GM12878 (cell line): ENCODE measurements at regions not wholly inside any gene's neighbourhood (a gene's known extent, or its start where the extent isn't known, plus 50 kb on each side); places are given as distances from the start of the nearest gene placed in this dataset.

ENCODE experiments used
- BRCA1 ChIP-seq: IDR thresholded peaks from 2 replicates; pipeline ENCODE4 v1.6.1; 2011; ENCODE audit warnings: low read depth, low read length, improper control_type of control experiment
- CEBPB ChIP-seq, 2 experiments: fragments of 150-350 bp in 1 of 2; IDR thresholded peaks; 2 replicates each; pipeline ENCODE4 v1.6.1; 2012 to 2014; ENCODE audit warnings: low read depth in 2 of 2, low read length in 2 of 2, borderline replicate concordance in 1 of 2, inconsistent platforms in 1 of 2
- CHD2 ChIP-seq: IDR thresholded peaks from 2 replicates; pipeline ENCODE4 v1.6.1; 2011; ENCODE audit warnings: low read depth, low read length, improper control_type of control experiment, borderline replicate concordance
- CREB1 ChIP-seq: IDR thresholded peaks from 2 replicates; pipeline ENCODE4 v1.6.1; 2012; ENCODE audit warnings: low read depth, mild to moderate bottlenecking, inconsistent platforms
- CREM ChIP-seq: IDR thresholded peaks from 2 replicates; pipeline ENCODE4 v1.6.1; 2014; ENCODE audit warnings: antibody characterized with exemption, low read depth
- EP300 ChIP-seq, 2 experiments: fragments of 150-350 bp in 1 of 2; IDR thresholded peaks; 2 replicates each; pipeline ENCODE4 v1.6.1; 2011 to 2012; ENCODE audit warnings: low read depth in 2 of 2, low read length in 2 of 2, borderline replicate concordance in 1 of 2, improper control_type of control experiment in 1 of 2, inconsistent platforms in 1 of 2; ENCODE audit not compliant: control insufficient read depth in 1 of 2
- KDM1A ChIP-seq: fragments of 200-600 bp; sonication (generic); IDR thresholded peaks from 2 replicates; pipeline ENCODE4 v1.6.1; 2016; ENCODE audit warnings: borderline replicate concordance
- POLR2A ChIP-seq: IDR thresholded peaks from 2 replicates; pipeline ENCODE4 v1.6.1; 2011; ENCODE audit warnings: low read depth, mild to moderate bottlenecking, low read length
- POLR2AphosphoS2 ChIP-seq: IDR thresholded peaks from 2 replicates; pipeline ENCODE4 v1.6.1; 2011; ENCODE audit warnings: low read depth, mild to moderate bottlenecking, low read length, improper control_type of control experiment, moderate library complexity
- RFX5 ChIP-seq: IDR thresholded peaks from 2 replicates; pipeline ENCODE4 v1.6.1; 2011; ENCODE audit warnings: low read depth, low read length, improper control_type of control experiment
- YBX1 ChIP-seq: fragments of 450-650 bp; IDR thresholded peaks from 2 replicates; pipeline ENCODE4 v1.6.1; 2016; ENCODE audit warnings: antibody characterized with exemption
- ZNF274 ChIP-seq: IDR thresholded peaks from one replicate; pipeline ENCODE4 v1.8.0; 2011; ENCODE audit not compliant: insufficient read length, insufficient read depth
- TF ChIP-seq, protein P1 (sequence below), 3 experiments: IDR thresholded peaks in 2 of 3; conservative IDR thresholded peaks in 1 of 3; 2 replicates each; pipeline ENCODE4 v1.5.1; 2011; ENCODE audit warnings: low read depth in 3 of 3, low read length in 3 of 3, mild to moderate bottlenecking in 3 of 3, control low read depth in 2 of 3, moderate library complexity in 2 of 3, inconsistent platforms in 1 of 3, mixed read lengths in 1 of 3; ENCODE audit not compliant: control insufficient read depth in 2 of 3, insufficient read depth in 1 of 3; ENCODE audit errors: extremely low read depth in 1 of 3
- TF ChIP-seq, protein P2 (sequence below): fragments of 450-650 bp; IDR thresholded peaks from 2 replicates; pipeline ENCODE4 v1.6.1; 2018; ENCODE audit warnings: borderline replicate concordance, mild to moderate bottlenecking; ENCODE audit not compliant: partially characterized antibody

DNA sequence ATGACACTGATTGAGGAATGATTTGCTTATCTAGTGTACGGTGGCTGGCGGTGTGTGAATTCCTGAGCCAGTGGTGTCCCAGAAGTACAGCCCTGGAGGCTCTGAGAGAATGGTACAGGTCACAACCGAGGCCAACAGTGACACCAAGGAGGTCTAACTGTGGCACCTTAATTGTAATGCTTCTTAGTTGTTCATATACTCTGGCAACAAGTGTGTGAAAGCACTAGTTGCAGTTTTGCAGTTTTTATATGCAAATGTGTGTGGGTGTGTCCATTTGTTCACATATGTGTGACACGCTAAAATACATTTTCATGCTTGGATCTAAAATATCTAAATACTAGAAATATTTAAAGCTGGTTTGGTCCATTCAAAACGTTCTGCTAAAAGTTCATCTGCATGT, 185.3 kb upstream of the FMN2 start:
- TF ChIP-seq CEBPB (IDR thresholded peaks at IDR 0.05; ENCODE audit: borderline replicate concordance in 1 of 2, low read depth in 2 of 2, low read length in 2 of 2): no peak
- TF ChIP-seq POLR2A: no peak
- TF ChIP-seq BRCA1: no peak
- TF ChIP-seq, protein P1, sequence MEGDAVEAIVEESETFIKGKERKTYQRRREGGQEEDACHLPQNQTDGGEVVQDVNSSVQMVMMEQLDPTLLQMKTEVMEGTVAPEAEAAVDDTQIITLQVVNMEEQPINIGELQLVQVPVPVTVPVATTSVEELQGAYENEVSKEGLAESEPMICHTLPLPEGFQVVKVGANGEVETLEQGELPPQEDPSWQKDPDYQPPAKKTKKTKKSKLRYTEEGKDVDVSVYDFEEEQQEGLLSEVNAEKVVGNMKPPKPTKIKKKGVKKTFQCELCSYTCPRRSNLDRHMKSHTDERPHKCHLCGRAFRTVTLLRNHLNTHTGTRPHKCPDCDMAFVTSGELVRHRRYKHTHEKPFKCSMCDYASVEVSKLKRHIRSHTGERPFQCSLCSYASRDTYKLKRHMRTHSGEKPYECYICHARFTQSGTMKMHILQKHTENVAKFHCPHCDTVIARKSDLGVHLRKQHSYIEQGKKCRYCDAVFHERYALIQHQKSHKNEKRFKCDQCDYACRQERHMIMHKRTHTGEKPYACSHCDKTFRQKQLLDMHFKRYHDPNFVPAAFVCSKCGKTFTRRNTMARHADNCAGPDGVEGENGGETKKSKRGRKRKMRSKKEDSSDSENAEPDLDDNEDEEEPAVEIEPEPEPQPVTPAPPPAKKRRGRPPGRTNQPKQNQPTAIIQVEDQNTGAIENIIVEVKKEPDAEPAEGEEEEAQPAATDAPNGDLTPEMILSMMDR (IDR thresholded peaks at IDR 0.05 in 2 of 3, conservative IDR thresholded peaks at IDR 0.05 in 1 of 3; ENCODE audit: control insufficient read depth in 2 of 3, extremely low read depth in 1 of 3, insufficient read depth in 1 of 3, low read depth in 3 of 3, low read length in 3 of 3): no peak
- TF ChIP-seq POLR2AphosphoS2: no peak
- no peak for TF ChIP-seq CHD2
- no peak for TF ChIP-seq CREB1
- TF ChIP-seq KDM1A: no peak
- no peak for TF ChIP-seq YBX1
- no peak for TF ChIP-seq ZNF274
- TF ChIP-seq EP300 (IDR thresholded peaks at IDR 0.05; ENCODE audit: borderline replicate concordance in 1 of 2, control insufficient read depth in 1 of 2, low read depth in 2 of 2, low read length in 2 of 2): no peak
- TF ChIP-seq, protein P2, sequence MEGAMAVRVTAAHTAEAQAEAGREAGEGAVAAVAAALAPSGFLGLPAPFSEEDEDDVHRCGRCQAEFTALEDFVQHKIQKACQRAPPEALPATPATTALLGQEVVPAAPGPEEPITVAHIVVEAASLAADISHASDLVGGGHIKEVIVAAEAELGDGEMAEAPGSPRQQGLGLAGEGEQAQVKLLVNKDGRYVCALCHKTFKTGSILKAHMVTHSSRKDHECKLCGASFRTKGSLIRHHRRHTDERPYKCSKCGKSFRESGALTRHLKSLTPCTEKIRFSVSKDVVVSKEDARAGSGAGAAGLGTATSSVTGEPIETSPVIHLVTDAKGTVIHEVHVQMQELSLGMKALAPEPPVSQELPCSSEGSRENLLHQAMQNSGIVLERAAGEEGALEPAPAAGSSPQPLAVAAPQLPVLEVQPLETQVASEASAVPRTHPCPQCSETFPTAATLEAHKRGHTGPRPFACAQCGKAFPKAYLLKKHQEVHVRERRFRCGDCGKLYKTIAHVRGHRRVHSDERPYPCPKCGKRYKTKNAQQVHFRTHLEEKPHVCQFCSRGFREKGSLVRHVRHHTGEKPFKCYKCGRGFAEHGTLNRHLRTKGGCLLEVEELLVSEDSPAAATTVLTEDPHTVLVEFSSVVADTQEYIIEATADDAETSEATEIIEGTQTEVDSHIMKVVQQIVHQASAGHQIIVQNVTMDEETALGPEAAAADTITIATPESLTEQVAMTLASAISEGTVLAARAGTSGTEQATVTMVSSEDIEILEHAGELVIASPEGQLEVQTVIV: no peak
- no peak for TF ChIP-seq CREM
- no peak for TF ChIP-seq RFX5
